K562 (cell line): ENCODE measurements at regions not wholly inside any gene's neighbourhood (a gene's known extent, or its start where the extent isn't known, plus 50 kb on each side); places are given as distances from the start of the nearest gene placed in this dataset.

ENCODE experiments used
- ARHGAP35 ChIP-seq: fragments of 450-650 bp; IDR thresholded peaks from 2 replicates; pipeline ENCODE4 v1.6.1; 2018; ENCODE audit not compliant: partially characterized antibody
- ARID1B ChIP-seq: fragments of 450-650 bp; IDR thresholded peaks from 2 replicates; pipeline ENCODE4 v1.6.1; 2016; ENCODE audit warnings: antibody characterized with exemption, mild to moderate bottlenecking, inconsistent platforms
- ATF4 ChIP-seq: fragments of 450-650 bp; formaldehyde crosslinking; IDR thresholded peaks from 2 replicates; pipeline ENCODE4 v1.4.0; 2022; ENCODE audit warnings: mild to moderate bottlenecking, moderate library complexity
- BCL6 ChIP-seq: fragments of 250-450 bp; sonication (Bioruptor Pico); IDR thresholded peaks from 2 replicates; pipeline ENCODE4 v1.4.0; 2020
- CREB3 ChIP-seq: fragments of 450-650 bp; conservative IDR thresholded peaks from 2 replicates; pipeline ENCODE4 v1.6.1; 2016; ENCODE audit warnings: missing genetic modification characterization, low read depth, mild to moderate bottlenecking, missing compliant biosample characterization, moderate library complexity
- E4F1 ChIP-seq: fragments of 250-450 bp; sonication (Bioruptor Pico); IDR thresholded peaks from 2 replicates; pipeline ENCODE4 v1.5.0; 2021; ENCODE audit warnings: mild to moderate bottlenecking, borderline replicate concordance
- ETV5 ChIP-seq: sonication (generic); formaldehyde crosslinking; IDR thresholded peaks from 2 replicates; pipeline ENCODE4 v1.4.0; 2020; ENCODE audit warnings: low read depth, mild to moderate bottlenecking, missing genetic modification reagents
- FOXJ3 ChIP-seq: sonication (generic); formaldehyde crosslinking; IDR thresholded peaks from 2 replicates; pipeline ENCODE4 v1.4.0; 2020; ENCODE audit warnings: mild to moderate bottlenecking, missing genetic modification reagents
- MEF2D ChIP-seq: conservative IDR thresholded peaks from 2 replicates; pipeline ENCODE4 v1.6.1; 2016; ENCODE audit warnings: low read depth, missing genetic modification characterization, missing compliant biosample characterization
- MTF1 ChIP-seq: fragments of 250-450 bp; sonication (Bioruptor Pico); IDR thresholded peaks from 2 replicates; pipeline ENCODE4 v1.9.0; 2021; ENCODE audit warnings: moderate library complexity, mild to moderate bottlenecking, inconsistent platforms, borderline replicate concordance
- NR0B1 ChIP-seq: fragments of 450-650 bp; IDR thresholded peaks from one replicate; pipeline ENCODE4 v1.6.1; 2018; ENCODE audit warnings: mild to moderate bottlenecking, moderate library complexity; ENCODE audit not compliant: partially characterized antibody
- PHF21A ChIP-seq: fragments of 450-650 bp; IDR thresholded peaks from 2 replicates; pipeline ENCODE4 v1.6.1; 2017; ENCODE audit warnings: low read depth, borderline replicate concordance
- POLR3A ChIP-seq: IDR thresholded peaks from 2 replicates; pipeline ENCODE4 v1.6.1; 2011; ENCODE audit warnings: borderline replicate concordance, mild to moderate bottlenecking, moderate library complexity; ENCODE audit not compliant: insufficient read length, insufficient read depth; ENCODE audit errors: extremely low read depth
- SETDB1 ChIP-seq: IDR thresholded peaks from one replicate; pipeline ENCODE4 v1.6.1; 2012; ENCODE audit warnings: low read length, control low read depth, inconsistent platforms
- SMAD3 ChIP-seq: fragments of 450-650 bp; formaldehyde crosslinking; conservative IDR thresholded peaks from 2 replicates; pipeline ENCODE4 v1.4.0; 2020; ENCODE audit warnings: mild to moderate bottlenecking
- TARDBP ChIP-seq: fragments of 450-650 bp; IDR thresholded peaks from 2 replicates; pipeline ENCODE4 v1.6.1; 2016
- XRCC4 ChIP-seq: IDR thresholded peaks from one replicate; pipeline ENCODE4 v1.6.1; 2011; ENCODE audit not compliant: insufficient read depth, insufficient read length; ENCODE audit errors: extremely low read depth
- ZBED1 ChIP-seq: IDR thresholded peaks from 2 replicates; pipeline ENCODE4 v1.6.1; 2014
- ZNF395 ChIP-seq: fragments of 200-800 bp; sonication (Bioruptor generic); IDR thresholded peaks from 2 replicates; pipeline ENCODE4 v1.6.1; 2017; ENCODE audit warnings: missing genetic modification characterization, missing compliant biosample characterization
- ZNF639 ChIP-seq, 2 experiments: fragments of 200-800 bp in 1 of 2; sonication (Bioruptor generic) in 1 of 2; sonication (generic) in 1 of 2; formaldehyde crosslinking in 1 of 2; IDR thresholded peaks in 1 of 2; conservative IDR thresholded peaks in 1 of 2; 2 replicates each; pipeline versions ENCODE4 v1.5.0 to v1.6.1; 2016 to 2020; ENCODE audit warnings: missing compliant biosample characterization in 1 of 2, missing genetic modification characterization in 1 of 2, missing genetic modification reagents in 1 of 2
- ZNF695 ChIP-seq: fragments of 450-650 bp; formaldehyde crosslinking; IDR thresholded peaks from 2 replicates; pipeline ENCODE4 v1.4.0; 2020; ENCODE audit warnings: mild to moderate bottlenecking, moderate library complexity

GRCh38 chr2:126994340-126994777 is 95.7 kb downstream of the TEX51 start (continued):
- TF ChIP-seq E4F1 (no peak), FOXJ3 (CRISPR knock-in tag) (no peak), MEF2D (tag) (peak; percentile 87), ZNF395 (CRISPR knock-in tag) (peak; percentile 80; the same call in 1 of the 2 replicates), XRCC4 (no peak), TARDBP (no peak), POLR3A (no peak), PHF21A (0 out of 2 replicates have a peak, but pooled peaks have one; percentile 56), ZNF639 (CRISPR knock-in tag; conservative IDR thresholded peaks at IDR 0.05 in 1 of 2, IDR thresholded peaks at IDR 0.05 in 1 of 2) (peak in 1 of 2 experiments; percentile 68; a peak in 1 of 4 replicates), BCL6 (no peak), ARHGAP35 (no peak), ARID1B (peak; percentile 96), NR0B1 (no peak), ZNF695 (CRISPR knock-in tag) (no peak), CREB3 (tag) (peak; percentile 64; the same call in 1 of the 2 replicates), SMAD3 (CRISPR knock-in tag) (no peak), SETDB1 (no peak), ATF4 (no peak), ZBED1 (no peak), MTF1 (CRISPR knock-in tag) (no peak), ETV5 (CRISPR knock-in tag) (peak; percentile 83; the same call in 1 of the 2 replicates)
